Activated B cell treated with CpG ODN at 0.5 μM for 24 hours (primary cell): ENCODE measurements at regions not wholly inside any gene's neighbourhood (a gene's known extent, or its start where the extent isn't known, plus 50 kb on each side); places are given as distances from the start of the nearest gene placed in this dataset.

Experiments used
- ATAC-seq: fragments of 200-7000 bp; cut with Tn5 transposase; one replicate; pipeline ENCODE4 v1.10.0; 2021; ENCODE audit warnings: low read depth, mild to moderate bottlenecking, moderate library complexity
- CTCF ChIA-PET: fragments of 350-600 bp; sonication (Branson Sonifier 250); formaldehyde crosslinking; loops from one replicate; lab custom pipeline; 2021; ENCODE audit warnings: antibody characterized with exemption; lab: Charles Lee
- POLR2A ChIA-PET: fragments of 350-600 bp; sonication (Branson Sonifier 250); formaldehyde crosslinking; loops from one replicate; lab custom pipeline; 2021; ENCODE audit warnings: antibody characterized with exemption; lab: Charles Lee
- DNase-seq: peaks from one replicate; pipeline ENCODE4 v3.0.0; 2022
- H3K27ac Mint-ChIP-seq: one replicate; pipeline ENCODE4 v1.8.0; 2020; ENCODE audit warnings: mixed read lengths
- H3K27me3 Mint-ChIP-seq: one replicate; pipeline ENCODE4 v1.8.0; 2021; ENCODE audit warnings: mixed read lengths
- H3K36me3 Mint-ChIP-seq: one replicate; pipeline ENCODE4 v1.8.0; 2021; ENCODE audit warnings: low read depth, mixed read lengths
- H3K4me1 Mint-ChIP-seq: one replicate; pipeline ENCODE4 v1.8.0; 2021; ENCODE audit warnings: mixed read lengths
- H3K4me3 Mint-ChIP-seq: one replicate; pipeline ENCODE4 v1.8.0; 2020; ENCODE audit warnings: mild to moderate bottlenecking, mixed read lengths
- H3K9me3 Mint-ChIP-seq: one replicate; pipeline ENCODE4 v1.8.0; 2020; ENCODE audit warnings: mixed read lengths
- intact Hi-C: fragments of 100-400 bp; cut with micrococcal nuclease; formaldehyde crosslinking; loops from one replicate; pipeline ENCODE4 v1.15.1; 2024
- TF ChIP-seq, protein P1 (sequence below): fragments of 200-600 bp; IDR thresholded peaks from one replicate; pipeline ENCODE4 v1.8.0; 2022; ENCODE audit warnings: antibody characterized with exemption, mild to moderate bottlenecking

DNA sequence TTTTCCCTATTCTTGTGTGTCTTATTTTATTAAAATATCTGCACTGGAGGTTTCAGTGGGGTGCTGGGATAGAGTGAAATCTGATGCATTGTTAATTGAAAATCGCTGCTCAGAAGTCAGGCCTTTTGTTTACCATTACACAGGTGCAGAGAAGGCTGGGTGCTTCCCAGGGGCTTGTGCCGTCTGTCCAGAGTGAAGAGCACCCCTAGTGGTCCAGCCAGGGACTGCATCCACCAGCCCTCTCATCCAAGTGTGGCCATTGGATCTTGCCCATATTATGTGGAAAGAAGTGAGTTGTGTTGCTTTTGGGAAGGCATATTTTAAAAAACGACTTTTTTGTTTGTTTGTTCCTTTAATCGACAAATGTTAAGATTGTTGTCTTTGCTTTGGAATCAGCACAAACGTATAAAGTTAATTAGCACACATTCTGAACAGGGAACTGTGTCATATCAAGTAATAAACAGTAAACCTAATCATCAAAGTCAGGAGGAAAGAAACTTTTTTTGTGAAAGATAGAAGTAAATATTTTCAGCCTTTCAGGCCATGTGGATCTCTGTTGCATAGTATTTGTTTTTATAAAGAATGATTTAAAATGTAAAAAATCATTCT lies 315.6 kb downstream of the MTRR start:
- peak; percentile 64 for ATAC-seq
- H3K4me1 Mint-ChIP-seq, result no peaks in the 10 kb centered on the region
- H3K36me3 Mint-ChIP-seq, result no peaks in the 10 kb centered on the region
- ChIA-PET POLR2A (no interaction called here), CTCF (interaction anchor here (1.6 kb wide), 1 partner anchor 255 kb away, joined by 4 read pairs; no protein-coding TSS in a partner anchor)
- TF ChIP-seq, protein P1, sequence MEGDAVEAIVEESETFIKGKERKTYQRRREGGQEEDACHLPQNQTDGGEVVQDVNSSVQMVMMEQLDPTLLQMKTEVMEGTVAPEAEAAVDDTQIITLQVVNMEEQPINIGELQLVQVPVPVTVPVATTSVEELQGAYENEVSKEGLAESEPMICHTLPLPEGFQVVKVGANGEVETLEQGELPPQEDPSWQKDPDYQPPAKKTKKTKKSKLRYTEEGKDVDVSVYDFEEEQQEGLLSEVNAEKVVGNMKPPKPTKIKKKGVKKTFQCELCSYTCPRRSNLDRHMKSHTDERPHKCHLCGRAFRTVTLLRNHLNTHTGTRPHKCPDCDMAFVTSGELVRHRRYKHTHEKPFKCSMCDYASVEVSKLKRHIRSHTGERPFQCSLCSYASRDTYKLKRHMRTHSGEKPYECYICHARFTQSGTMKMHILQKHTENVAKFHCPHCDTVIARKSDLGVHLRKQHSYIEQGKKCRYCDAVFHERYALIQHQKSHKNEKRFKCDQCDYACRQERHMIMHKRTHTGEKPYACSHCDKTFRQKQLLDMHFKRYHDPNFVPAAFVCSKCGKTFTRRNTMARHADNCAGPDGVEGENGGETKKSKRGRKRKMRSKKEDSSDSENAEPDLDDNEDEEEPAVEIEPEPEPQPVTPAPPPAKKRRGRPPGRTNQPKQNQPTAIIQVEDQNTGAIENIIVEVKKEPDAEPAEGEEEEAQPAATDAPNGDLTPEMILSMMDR, result peak; percentile 93
- no peak overlapping the region for H3K4me3 Mint-ChIP-seq
- DNase-seq, result peak; percentile 23
- no peak overlapping the region for H3K27ac Mint-ChIP-seq
- no peaks in the 10 kb centered on the region for H3K9me3 Mint-ChIP-seq
- intact Hi-C loops, result loop anchor here (1.0 kb wide), 1 partner anchor 256 kb away; no protein-coding TSS in a partner anchor
- H3K27me3 Mint-ChIP-seq, result no peaks in the 10 kb centered on the region

- H3K9me3 Mint-ChIP-seq, result no peaks in the 10 kb centered on the region
- DNase-seq (no peak), ATAC-seq (no peak)
- no peak overlapping the region for H3K4me3 Mint-ChIP-seq
- intact Hi-C loops, result no loop called here
- no peaks in the 10 kb centered on the region for H3K36me3 Mint-ChIP-seq
- no peaks in the 10 kb centered on the region for H3K4me1 Mint-ChIP-seq
- CTCF ChIA-PET, result no interaction called here
- no peak overlapping the region for H3K27ac Mint-ChIP-seq
- no peaks in the 10 kb centered on the region for H3K27me3 Mint-ChIP-seq
- TF ChIP-seq, protein P1, result no peak
- POLR2A ChIA-PET, result no interaction called here
These were observed 316.9 kb downstream of the MTRR start for GRCh38 chr5:8185852-8186251.

DNA sequence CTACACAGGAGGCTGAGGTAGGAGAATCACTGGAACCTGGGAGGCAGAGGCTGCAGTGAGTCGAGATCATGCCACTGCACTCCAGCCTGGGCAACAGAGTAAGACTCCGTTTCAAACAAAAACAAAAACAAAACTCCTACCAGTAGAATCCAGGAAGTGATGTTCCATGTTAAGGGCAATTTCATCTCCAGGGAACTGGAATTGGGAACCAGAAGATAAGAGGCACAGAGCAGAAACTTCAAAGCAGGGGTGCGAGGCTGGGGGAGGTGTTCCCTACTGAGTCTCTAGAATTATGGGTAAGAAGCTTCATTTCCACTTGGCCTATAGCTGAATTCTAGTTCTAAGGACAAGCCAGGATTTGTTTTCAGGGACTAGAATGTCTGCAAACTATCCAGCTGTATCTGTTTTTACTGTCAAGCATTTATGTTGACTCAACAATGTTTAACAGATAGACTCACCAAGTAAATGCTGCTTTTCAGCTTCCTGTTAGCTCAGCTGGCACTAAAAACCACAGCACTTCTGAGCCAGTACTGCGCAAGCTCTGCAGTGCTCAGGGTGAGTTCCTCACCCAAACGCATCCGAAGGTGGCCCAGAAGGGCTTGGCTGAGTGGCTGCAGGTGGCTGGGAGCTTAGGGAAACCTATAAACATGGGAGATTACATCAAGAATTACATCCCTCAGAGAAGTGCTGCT lies 320.1 kb downstream of the MTRR start:
- ChIA-PET CTCF (interaction anchor here (1.1 kb wide), 1 partner anchor 14 kb away, joined by 3 read pairs; no protein-coding TSS in a partner anchor), POLR2A (no interaction called here)
- Mint-ChIP-seq H3K9me3 (peaks cover 4% of the 10 kb centered on the region), H3K27me3 (no peaks in the 10 kb centered on the region), H3K36me3 (no peaks in the 10 kb centered on the region), H3K4me1 (peaks cover 3% of the 10 kb centered on the region), H3K27ac (no peak overlapping the region), H3K4me3 (no peak overlapping the region)
- intact Hi-C loops, result no loop called here
- DNase-seq (no peak), ATAC-seq (no peak)
- TF ChIP-seq, protein P1, result no peak

- DNase-seq, result no peak
These were observed 323.9 kb downstream of the MTRR start for GRCh38 chr5:8192840-8193239.

DNA sequence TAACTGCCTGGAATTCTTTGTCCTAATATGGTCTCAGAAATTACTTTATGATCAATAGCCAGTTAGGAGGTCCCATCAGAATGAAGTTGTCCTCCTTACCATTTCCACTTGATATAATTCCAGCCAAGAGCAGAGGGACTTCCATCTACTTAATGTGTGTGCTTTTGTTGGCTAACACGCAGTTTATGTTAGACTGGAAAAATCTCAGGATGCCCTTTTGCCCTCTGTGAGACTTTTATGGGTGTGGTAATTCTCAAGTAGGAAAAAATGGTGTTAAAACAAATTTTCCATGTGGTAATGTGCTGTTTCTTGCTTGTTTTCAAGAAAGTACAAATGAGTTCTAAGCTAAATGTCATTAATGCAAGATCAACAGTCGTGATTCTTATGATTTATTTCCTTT lies 327.1 kb downstream of the MTRR start:
- POLR2A ChIA-PET, result no interaction called here
- H3K4me3 Mint-ChIP-seq, result no peak overlapping the region
- H3K9me3 Mint-ChIP-seq, result peaks cover 4% of the 10 kb centered on the region
- CTCF ChIA-PET, result no interaction called here
- no peaks in the 10 kb centered on the region for H3K36me3 Mint-ChIP-seq
- DNase-seq (no peak), ATAC-seq (no peak)
- TF ChIP-seq, protein P1, result no peak
- H3K27ac Mint-ChIP-seq, result no peak overlapping the region
- no peaks in the 10 kb centered on the region for H3K27me3 Mint-ChIP-seq
- H3K4me1 Mint-ChIP-seq, result peaks cover 3% of the 10 kb centered on the region
- intact Hi-C loops, result no loop called here

More at GRCh38 chr5:8192840-8193239, 323.9 kb downstream of the MTRR start:
- no peaks in the 10 kb centered on the region for H3K27me3 Mint-ChIP-seq
- CTCF ChIA-PET, result no interaction called here
- POLR2A ChIA-PET, result no interaction called here
- no peak for ATAC-seq
- H3K27ac Mint-ChIP-seq, result no peak overlapping the region
- no peak overlapping the region for H3K4me3 Mint-ChIP-seq
- TF ChIP-seq, protein P1, result no peak
- intact Hi-C loops, result no loop called here
- H3K36me3 Mint-ChIP-seq, result no peaks in the 10 kb centered on the region
- peaks cover 4% of the 10 kb centered on the region for H3K9me3 Mint-ChIP-seq
- H3K4me1 Mint-ChIP-seq, result peaks cover 3% of the 10 kb centered on the region
